ENCODE measurements at regions not wholly inside any gene's neighbourhood (a gene's known extent, or its start where the extent isn't known, plus 50 kb on each side); places are given as distances from the start of the nearest gene placed in this dataset.

- DNase-seq (ENCODE audit: low read depth, low spot score) (no peak), FAIRE-seq (no peak)
- Histone ChIP-seq H3K4me2 (ENCODE audit: control insufficient read depth, extremely low read depth, insufficient read depth, low read depth, low read length) (no peak overlapping the region), H3K4me3 (ENCODE audit: control insufficient read depth in 2 of 3, extremely low read depth in 1 of 3, insufficient read depth in 2 of 3, low read depth in 1 of 3, low read length in 3 of 3) (no peak overlapping the region), H3K27me3 (ENCODE audit: control insufficient read depth, extremely low read depth, insufficient read depth, low read length) (no peaks in the 10 kb centered on the region), H3K9ac (ENCODE audit: control insufficient read depth, extremely low read depth, insufficient read depth, low read length) (no peak overlapping the region), H3K9me3 (ENCODE audit: control insufficient read depth, low read depth, low read length) (no peaks in the 10 kb centered on the region), H3K79me2 (ENCODE audit: control insufficient read depth, insufficient read depth, low read length) (no peaks in the 10 kb centered on the region), H3K36me3 (ENCODE audit: control insufficient read depth in 2 of 2, extremely low read depth in 1 of 2, insufficient read depth in 2 of 2, low read length in 2 of 2) (no peaks in the 10 kb centered on the region), H4K20me1 (ENCODE audit: control insufficient read depth, extremely low read depth, insufficient read depth, low read length) (no peaks in the 10 kb centered on the region), H2AFZ (ENCODE audit: control insufficient read depth, low read length) (no peak overlapping the region), H3K4me1 (ENCODE audit: control insufficient read depth, extremely low read depth, insufficient read depth, low read length) (peaks cover 35% of the 10 kb centered on the region), H3K9me1 (ENCODE audit: control insufficient read depth, extremely low read depth, insufficient read depth, low read length) (no peaks in the 10 kb centered on the region), H3K27ac (ENCODE audit: control insufficient read depth, insufficient read depth, low read length) (no peak overlapping the region)
- no peak for TF ChIP-seq CTCF (optimal IDR thresholded peaks at IDR 0.05 in 1 of 3, IDR thresholded peaks at IDR 0.05 in 1 of 3, conservative IDR thresholded peaks at IDR 0.05 in 1 of 3; ENCODE audit: extremely low read depth in 1 of 3, insufficient read depth in 2 of 3, low read length in 3 of 3)
- TF ChIP-seq EZH2 (IDR thresholded peaks at IDR 0.05; ENCODE audit: low read length), result no peak
- dilution Hi-C loops (cut with MboI; ENCODE audit: extremely low pct_ligation_motif_present, low sequenced_read_pairs), result no loop called here
These were observed 88.2 kb downstream of the HS1BP3 start for GRCh38 chr2:20562540-20563225.

- no peak overlapping the region for H2AFZ ChIP-seq (ENCODE audit: control insufficient read depth, low read length)
- no peaks in the 10 kb centered on the region for H4K20me1 ChIP-seq (ENCODE audit: control insufficient read depth, extremely low read depth, insufficient read depth, low read length)
- H3K9me1 ChIP-seq (ENCODE audit: control insufficient read depth, extremely low read depth, insufficient read depth, low read length), result no peaks in the 10 kb centered on the region
- H3K4me3 ChIP-seq (ENCODE audit: control insufficient read depth in 2 of 3, extremely low read depth in 1 of 3, insufficient read depth in 2 of 3, low read depth in 1 of 3, low read length in 3 of 3), result no peak overlapping the region
- H3K79me2 ChIP-seq (ENCODE audit: control insufficient read depth, insufficient read depth, low read length), result no peaks in the 10 kb centered on the region
- H3K9ac ChIP-seq (ENCODE audit: control insufficient read depth, extremely low read depth, insufficient read depth, low read length), result no peak overlapping the region
- H3K9me3 ChIP-seq (ENCODE audit: control insufficient read depth, low read depth, low read length), result no peaks in the 10 kb centered on the region
- no peak for FAIRE-seq
- no peak for DNase-seq (ENCODE audit: low read depth, low spot score)
- peak overlapping the region; percentile 0 for H3K4me2 ChIP-seq (ENCODE audit: control insufficient read depth, extremely low read depth, insufficient read depth, low read depth, low read length)
- dilution Hi-C loops (cut with MboI; ENCODE audit: extremely low pct_ligation_motif_present, low sequenced_read_pairs), result no loop called here
- H3K4me1 ChIP-seq (ENCODE audit: control insufficient read depth, extremely low read depth, insufficient read depth, low read length), result peaks cover 40% of the 10 kb centered on the region
- TF ChIP-seq EZH2 (IDR thresholded peaks at IDR 0.05; ENCODE audit: low read length) (no peak), CTCF (optimal IDR thresholded peaks at IDR 0.05 in 1 of 3, IDR thresholded peaks at IDR 0.05 in 1 of 3, conservative IDR thresholded peaks at IDR 0.05 in 1 of 3; ENCODE audit: extremely low read depth in 1 of 3, insufficient read depth in 2 of 3, low read length in 3 of 3) (no peak)
- H3K36me3 ChIP-seq (ENCODE audit: control insufficient read depth in 2 of 2, extremely low read depth in 1 of 2, insufficient read depth in 2 of 2, low read length in 2 of 2), result no peaks in the 10 kb centered on the region
- H3K27ac ChIP-seq (ENCODE audit: control insufficient read depth, insufficient read depth, low read length), result no peak overlapping the region
- H3K27me3 ChIP-seq (ENCODE audit: control insufficient read depth, extremely low read depth, insufficient read depth, low read length), result no peaks in the 10 kb centered on the region
These were observed 87.6 kb downstream of the HS1BP3 start for GRCh38 chr2:20563251-20563650.

Measured in keratinocyte (primary cell).